PFSK-1 (cell line): ENCODE measurements at regions not wholly inside any gene's neighbourhood (a gene's known extent, or its start where the extent isn't known, plus 50 kb on each side); places are given as distances from the start of the nearest gene placed in this dataset.

Source experiments
- POLR2AphosphoS5 ChIP-seq: IDR thresholded peaks from 2 replicates; pipeline ENCODE4 v1.6.1; 2012; ENCODE audit warnings: low read depth, mild to moderate bottlenecking, control low read depth, low read length, moderate library complexity
- REST ChIP-seq, 2 experiments: IDR thresholded peaks; 2 replicates each; pipeline versions ENCODE4 v1.6.1 to v1.8.0; 2011 to 2012; ENCODE audit warnings: low read depth in 2 of 2, low read length in 2 of 2, control low read depth in 1 of 2, inconsistent platforms in 1 of 2, mild to moderate bottlenecking in 1 of 2, moderate library complexity in 1 of 2; ENCODE audit not compliant: insufficient read depth in 1 of 2
- SIN3A ChIP-seq: IDR thresholded peaks from 2 replicates; pipeline ENCODE4 v1.6.1; 2012; ENCODE audit warnings: mild to moderate bottlenecking, low read length, moderate library complexity, borderline replicate concordance; ENCODE audit not compliant: insufficient read depth
- TAF1 ChIP-seq: IDR thresholded peaks from 2 replicates; pipeline ENCODE4 v1.6.1; 2012; ENCODE audit warnings: low read length, control low read depth, borderline replicate concordance; ENCODE audit not compliant: insufficient read depth

DNA sequence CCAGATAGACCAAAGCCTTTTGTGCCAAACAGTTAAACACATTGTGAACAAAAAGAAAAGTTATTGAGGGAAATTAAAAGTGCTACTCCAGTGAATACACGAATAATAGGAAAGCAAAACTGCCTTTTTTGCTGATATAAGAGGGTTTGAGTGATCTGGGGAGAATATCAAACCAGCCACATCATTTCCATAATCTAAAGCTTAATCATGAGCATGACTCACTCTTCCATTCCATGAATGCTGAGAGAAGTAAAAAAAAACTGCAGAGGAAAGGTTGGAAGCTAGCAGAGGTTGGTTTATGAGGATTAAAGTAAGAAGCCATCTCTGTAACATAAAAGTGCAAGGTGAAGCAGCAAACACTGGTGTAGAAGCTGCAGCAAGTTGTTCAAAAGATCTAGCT lies 350.6 kb upstream of the NCAM2 start:
- TF ChIP-seq SIN3A: no peak
- no peak for TF ChIP-seq TAF1
- no peak for TF ChIP-seq POLR2AphosphoS5
- no peak for TF ChIP-seq REST (IDR thresholded peaks at IDR 0.05; ENCODE audit: insufficient read depth in 1 of 2, low read depth in 2 of 2, low read length in 2 of 2)
